Neural cell (in vitro differentiated cells): ENCODE measurements at regions not wholly inside any gene's neighbourhood (a gene's known extent, or its start where the extent isn't known, plus 50 kb on each side); places are given as distances from the start of the nearest gene placed in this dataset.

Source experiments
- H2AFZ ChIP-seq: fragments of 200-600, 300-800 bp; sonication (generic), shearing (Covaris generic); 2 replicates; pipeline ENCODE4 v1.6.0; 2014; ENCODE audit warnings: low read depth, mild to moderate bottlenecking, antibody characterized with exemption, low read length, moderate library complexity
- H3F3A ChIP-seq: fragments of 200-600 bp; shearing (Covaris generic); 2 replicates; pipeline ENCODE4 v1.6.1; 2016; ENCODE audit warnings: mild to moderate bottlenecking, moderate library complexity, mixed read lengths, antibody characterized with exemption, low read length; ENCODE audit not compliant: insufficient read depth, poor library complexity, severe bottlenecking
- H3K27ac ChIP-seq: fragments of 200-600, 300-800 bp; sonication (generic), shearing (Covaris generic); 2 replicates; pipeline ENCODE4 v1.5.1; 2014; ENCODE audit warnings: mild to moderate bottlenecking, low read length, moderate library complexity
- H3K27me3 ChIP-seq: fragments of 300-800, 200-600 bp; sonication (generic), shearing (Covaris generic); 2 replicates; pipeline ENCODE4 v1.6.0; 2014; ENCODE audit warnings: mild to moderate bottlenecking, low read depth, low read length, moderate library complexity; ENCODE audit not compliant: insufficient read depth
- H3K36me3 ChIP-seq: fragments of 300-800, 200-600 bp; sonication (generic), shearing (Covaris generic); 2 replicates; pipeline ENCODE4 v1.5.1; 2014; ENCODE audit warnings: mild to moderate bottlenecking, antibody characterized with exemption, low read length, moderate library complexity; ENCODE audit not compliant: insufficient read depth
- H3K4me2 ChIP-seq: fragments of 300-800, 200-600 bp; sonication (generic), shearing (Covaris generic); 2 replicates; pipeline ENCODE4 v1.6.0; 2014; ENCODE audit warnings: mild to moderate bottlenecking, low read length
- H3K4me3 ChIP-seq: fragments of 300-800, 200-600 bp; sonication (generic), shearing (Covaris generic); 2 replicates; pipeline ENCODE4 v1.5.1; 2014; ENCODE audit warnings: mild to moderate bottlenecking, low read length, moderate library complexity
- H3K79me2 ChIP-seq: fragments of 200-600 bp; shearing (Covaris generic); replicated peaks from 2 replicates; pipeline ENCODE4 v1.6.0; 2014; ENCODE audit warnings: mild to moderate bottlenecking, low read length, moderate library complexity; ENCODE audit not compliant: insufficient read depth
- H3K9ac ChIP-seq: fragments of 300-800, 200-600 bp; sonication (generic), shearing (Covaris generic); 2 replicates; pipeline ENCODE4 v1.6.1; 2016; ENCODE audit warnings: mild to moderate bottlenecking, low read length, mixed read lengths
- H3K9me2 ChIP-seq: fragments of 200-600 bp; shearing (Covaris generic); 2 replicates; pipeline ENCODE4 v1.6.1; 2016; ENCODE audit warnings: mild to moderate bottlenecking, low read length, mixed read lengths; ENCODE audit not compliant: insufficient read depth
- H3K9me3 ChIP-seq: fragments of 200-600, 300-800 bp; sonication (generic), shearing (Covaris generic); 2 replicates; pipeline ENCODE4 v1.6.1; 2016; ENCODE audit warnings: mild to moderate bottlenecking, mixed run types, low read length, moderate library complexity, mixed read lengths
- H4K20me1 ChIP-seq: fragments of 200-600 bp; shearing (Covaris generic); 2 replicates; pipeline ENCODE4 v1.6.1; 2016; ENCODE audit warnings: mild to moderate bottlenecking, mixed run types; ENCODE audit not compliant: insufficient read depth
- EP300 ChIP-seq: fragments of 450-650 bp; conservative IDR thresholded peaks from 2 replicates; pipeline ENCODE4 v1.6.1; 2014; ENCODE audit warnings: antibody characterized with exemption, mild to moderate bottlenecking, moderate library complexity; ENCODE audit not compliant: poor library complexity, severe bottlenecking
- EZH2 ChIP-seq: fragments of 200-600, 300-800 bp; shearing (Covaris generic), sonication (generic); IDR thresholded peaks from 2 replicates; pipeline ENCODE4 v1.6.1; 2014; ENCODE audit warnings: antibody characterized with exemption, low read length, borderline replicate concordance, mild to moderate bottlenecking; ENCODE audit not compliant: insufficient read depth, poor library complexity, severe bottlenecking
- MXI1 ChIP-seq: fragments of 450-650 bp; conservative IDR thresholded peaks from 2 replicates; pipeline ENCODE4 v1.6.1; 2014; ENCODE audit warnings: antibody characterized with exemption, mild to moderate bottlenecking; ENCODE audit not compliant: poor library complexity, severe bottlenecking
- POLR2AphosphoS5 ChIP-seq: IDR thresholded peaks from 2 replicates; pipeline ENCODE4 v1.6.1; 2012
- RAD21 ChIP-seq: fragments of 450-650 bp; conservative IDR thresholded peaks from 2 replicates; pipeline ENCODE4 v1.6.1; 2014; ENCODE audit warnings: antibody characterized with exemption, mild to moderate bottlenecking, moderate library complexity
- REST ChIP-seq: IDR thresholded peaks from 2 replicates; pipeline ENCODE4 v1.6.1; 2012; ENCODE audit warnings: borderline replicate concordance
- SMC3 ChIP-seq: fragments of 450-650 bp; conservative IDR thresholded peaks from 2 replicates; pipeline ENCODE4 v1.6.1; 2014; ENCODE audit warnings: antibody characterized with exemption, mild to moderate bottlenecking, moderate library complexity; ENCODE audit not compliant: poor library complexity
- TAF1 ChIP-seq: IDR thresholded peaks from 2 replicates; pipeline ENCODE4 v1.6.1; 2012; ENCODE audit warnings: low read depth
- TF ChIP-seq, protein P1 (sequence below): fragments of 450-650 bp; IDR thresholded peaks from 2 replicates; pipeline ENCODE4 v1.5.1; 2014; ENCODE audit warnings: antibody characterized with exemption, mild to moderate bottlenecking, moderate library complexity; ENCODE audit not compliant: poor library complexity, severe bottlenecking

DNA sequence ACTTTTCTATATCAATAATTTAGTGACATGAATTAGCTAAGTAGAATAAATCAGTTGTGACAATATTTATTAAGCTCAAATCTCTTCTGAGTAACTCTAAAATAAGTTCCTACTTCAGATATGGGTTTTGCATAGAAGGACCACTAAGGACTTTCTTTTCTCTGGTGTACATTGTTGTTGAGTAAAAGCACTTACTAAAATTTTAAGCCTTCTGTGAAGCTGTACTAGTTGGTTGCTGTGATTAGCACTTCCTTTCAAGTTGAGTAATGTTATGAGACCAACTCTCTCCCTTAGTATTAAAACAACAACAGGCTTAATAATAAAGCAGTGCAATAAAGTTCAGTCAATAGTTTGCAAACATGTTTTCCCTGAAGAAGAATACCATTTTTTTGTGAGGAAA, 667.4 kb upstream of the NDST4 start:
- H3K36me3 ChIP-seq, result no peaks in the 10 kb centered on the region
- H3K9ac ChIP-seq, result no peak overlapping the region
- TF ChIP-seq TAF1 (no peak), EZH2 (no peak), EP300 (no peak)
- TF ChIP-seq, protein P1, sequence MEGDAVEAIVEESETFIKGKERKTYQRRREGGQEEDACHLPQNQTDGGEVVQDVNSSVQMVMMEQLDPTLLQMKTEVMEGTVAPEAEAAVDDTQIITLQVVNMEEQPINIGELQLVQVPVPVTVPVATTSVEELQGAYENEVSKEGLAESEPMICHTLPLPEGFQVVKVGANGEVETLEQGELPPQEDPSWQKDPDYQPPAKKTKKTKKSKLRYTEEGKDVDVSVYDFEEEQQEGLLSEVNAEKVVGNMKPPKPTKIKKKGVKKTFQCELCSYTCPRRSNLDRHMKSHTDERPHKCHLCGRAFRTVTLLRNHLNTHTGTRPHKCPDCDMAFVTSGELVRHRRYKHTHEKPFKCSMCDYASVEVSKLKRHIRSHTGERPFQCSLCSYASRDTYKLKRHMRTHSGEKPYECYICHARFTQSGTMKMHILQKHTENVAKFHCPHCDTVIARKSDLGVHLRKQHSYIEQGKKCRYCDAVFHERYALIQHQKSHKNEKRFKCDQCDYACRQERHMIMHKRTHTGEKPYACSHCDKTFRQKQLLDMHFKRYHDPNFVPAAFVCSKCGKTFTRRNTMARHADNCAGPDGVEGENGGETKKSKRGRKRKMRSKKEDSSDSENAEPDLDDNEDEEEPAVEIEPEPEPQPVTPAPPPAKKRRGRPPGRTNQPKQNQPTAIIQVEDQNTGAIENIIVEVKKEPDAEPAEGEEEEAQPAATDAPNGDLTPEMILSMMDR, result no peak
- no peak overlapping the region for H3K4me2 ChIP-seq
- H2AFZ ChIP-seq, result no peak overlapping the region
- no peak overlapping the region for H3K4me3 ChIP-seq
- H3K27ac ChIP-seq, result no peak overlapping the region
- no peaks in the 10 kb centered on the region for H3F3A ChIP-seq
- H3K27me3 ChIP-seq, result no peaks in the 10 kb centered on the region
- no peaks in the 10 kb centered on the region for H3K79me2 ChIP-seq
- no peaks in the 10 kb centered on the region for H3K9me3 ChIP-seq
- no peaks in the 10 kb centered on the region for H4K20me1 ChIP-seq
- H3K9me2 ChIP-seq, result no peaks in the 10 kb centered on the region

DNA sequence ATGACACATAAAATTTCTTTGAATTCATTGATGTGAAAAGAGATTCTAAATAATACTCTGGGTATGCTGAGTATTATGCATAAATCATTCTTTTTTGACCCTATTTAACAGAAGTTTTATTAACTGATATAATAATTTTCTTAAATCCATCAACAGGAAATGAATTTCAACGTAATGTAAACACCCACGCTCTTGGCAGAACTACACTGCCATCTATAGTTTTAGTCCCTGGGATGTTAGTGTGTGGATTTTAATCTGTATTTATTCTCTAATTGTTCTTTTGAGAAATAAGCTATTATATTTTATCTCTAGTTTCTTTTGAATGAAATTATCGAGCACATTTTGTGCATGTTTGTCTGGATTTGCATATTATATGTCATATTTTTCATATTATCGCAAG, 666.8 kb upstream of the NDST4 start:
- Histone ChIP-seq H3K27me3 (no peaks in the 10 kb centered on the region), H3K9me2 (no peaks in the 10 kb centered on the region), H3K79me2 (no peaks in the 10 kb centered on the region), H4K20me1 (no peaks in the 10 kb centered on the region), H2AFZ (no peak overlapping the region), H3K4me3 (no peak overlapping the region), H3K27ac (no peak overlapping the region), H3K9me3 (no peaks in the 10 kb centered on the region), H3F3A (no peaks in the 10 kb centered on the region), H3K4me2 (no peak overlapping the region), H3K9ac (no peak overlapping the region), H3K36me3 (no peaks in the 10 kb centered on the region)
- TF ChIP-seq RAD21 (no peak), SMC3 (no peak), EP300 (no peak), TAF1 (no peak), EZH2 (no peak), REST (no peak), MXI1 (no peak), POLR2AphosphoS5 (no peak)
- TF ChIP-seq, protein P1, result no peak
